ENCODE measurements at regions not wholly inside any gene's neighbourhood (a gene's known extent, or its start where the extent isn't known, plus 50 kb on each side); places are given as distances from the start of the nearest gene placed in this dataset.

DNA sequence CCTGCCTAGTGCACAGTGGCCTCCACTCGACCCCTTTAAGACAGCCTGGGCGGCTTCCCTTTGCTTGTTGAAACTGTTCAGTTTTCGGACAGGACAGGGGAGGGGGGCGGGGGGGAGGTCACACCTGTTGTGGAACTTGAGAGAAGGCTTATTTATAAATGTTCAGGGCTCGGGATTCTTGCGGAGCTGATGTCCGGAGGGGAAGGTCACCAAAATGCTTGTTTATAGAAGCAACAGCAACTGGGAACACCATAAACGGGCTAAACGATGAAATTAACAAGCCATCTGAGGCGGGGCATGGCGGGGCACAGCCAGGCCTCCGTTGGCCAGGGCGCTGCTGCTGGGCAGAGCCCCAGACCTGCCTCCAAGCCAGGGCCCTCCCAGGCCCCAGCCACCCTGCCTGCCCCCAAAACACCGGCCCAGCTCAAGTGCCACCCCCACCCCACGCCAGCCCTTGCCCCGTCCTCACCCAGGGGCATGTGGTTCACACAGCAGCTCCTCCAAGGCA, 59.8 kb upstream of the CASZ1 start (continued):
- TF ChIP-seq TBP (IDR thresholded peaks at IDR 0.05; ENCODE audit: low read depth, low read length) (no peak), POLR2A (IDR thresholded peaks at IDR 0.05; ENCODE audit: control extremely low read depth in 1 of 2, low read depth in 2 of 2, low read length in 2 of 2) (no peak)

All from H1 (cell line).